Thyroid gland (tissue), 4 donors: ENCODE measurements at regions not wholly inside any gene's neighbourhood (a gene's known extent, or its start where the extent isn't known, plus 50 kb on each side); places are given as distances from the start of the nearest gene placed in this dataset.

Experiments used
- CTCF ChIP-seq, 6 experiments: fragments of 200-600 bp in 3 of 6; fragments of 450-650 bp in 3 of 6; sonication (generic) in 3 of 6; IDR thresholded peaks; one replicate each; pipeline ENCODE4 v1.5.1; 2016 to 2019; ENCODE audit warnings: antibody characterized with exemption in 6 of 6, mild to moderate bottlenecking in 2 of 6, inconsistent platforms in 1 of 6, moderate library complexity in 1 of 6
- POLR2A ChIP-seq, 2 donors: fragments of 450-650 bp; IDR thresholded peaks; one replicate each; pipeline ENCODE4 v1.6.1; 2017; ENCODE audit warnings: antibody characterized with exemption in 2 of 2, mild to moderate bottlenecking in 2 of 2, moderate library complexity in 1 of 2

DNA sequence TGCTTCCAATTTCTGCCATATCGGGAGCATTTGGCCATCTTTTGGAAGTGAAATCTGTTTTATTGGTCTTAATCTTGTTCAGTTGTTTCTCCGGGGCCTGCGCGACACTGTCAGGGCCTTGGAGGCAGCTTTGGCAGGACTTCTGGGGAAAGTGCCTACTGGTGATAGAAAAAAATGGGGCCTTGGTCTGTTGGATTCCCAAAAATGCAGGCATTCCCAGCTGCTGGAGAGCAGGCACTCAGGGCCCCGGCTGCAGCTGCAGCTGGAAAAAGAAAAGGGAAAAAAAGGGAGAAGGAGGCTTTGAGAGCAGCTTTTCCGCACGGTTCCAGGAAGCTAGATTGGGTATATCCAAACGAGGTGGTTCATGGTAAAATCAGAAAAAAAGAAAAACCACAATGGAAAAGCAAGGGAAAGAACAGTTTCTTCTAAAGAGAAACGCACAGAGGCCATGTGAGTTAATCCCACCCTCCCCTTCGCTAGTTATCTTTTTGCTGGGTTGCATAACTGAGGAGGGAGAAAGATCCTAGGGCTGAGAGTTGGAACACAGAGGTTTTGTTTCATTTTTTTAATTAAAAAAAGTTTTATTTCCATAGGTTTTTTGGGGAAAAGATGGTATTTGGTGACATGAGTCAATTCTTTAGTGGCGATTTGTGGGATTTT is 134.7 kb upstream of the RFLNA start:
- TF ChIP-seq CTCF (IDR thresholded peaks at IDR 0.05) (no peak), POLR2A (IDR thresholded peaks at IDR 0.05) (no peak)
